ENCODE measurements at regions not wholly inside any gene's neighbourhood (a gene's known extent, or its start where the extent isn't known, plus 50 kb on each side); places are given as distances from the start of the nearest gene placed in this dataset.

DNA sequence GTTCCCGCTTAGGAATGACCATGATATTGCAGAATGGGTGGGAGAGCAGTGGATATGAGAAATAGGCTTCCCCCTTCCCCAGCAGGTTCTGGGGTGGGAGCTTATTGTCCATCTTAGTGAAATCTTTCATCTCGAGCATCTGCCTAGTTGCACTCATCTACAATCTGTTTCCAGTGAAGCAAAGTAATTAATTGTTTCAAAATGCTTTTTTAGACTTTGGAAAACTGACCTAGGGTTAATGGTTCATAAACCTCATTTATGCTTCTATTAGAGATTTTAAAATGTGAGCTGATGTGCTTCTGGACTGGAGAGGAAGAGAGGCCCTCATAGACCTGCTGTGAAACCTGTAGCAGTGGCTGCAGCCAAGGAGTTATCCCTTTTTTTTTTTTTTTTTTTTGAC is 247.7 kb upstream of the XYLT1 start:
- TF ChIP-seq POLR2AphosphoS5 (IDR thresholded peaks at IDR 0.05; ENCODE audit: borderline replicate concordance, low read depth, low read length) (no peak), EZH2 (IDR thresholded peaks at IDR 0.05) (no peak), FOXP2 (optimal IDR thresholded peaks at IDR 0.05; ENCODE audit: control extremely low read depth, extremely low read length, insufficient read depth) (no peak)

Measured in SK-N-MC (cell line).